ENCODE measurements at regions not wholly inside any gene's neighbourhood (a gene's known extent, or its start where the extent isn't known, plus 50 kb on each side); places are given as distances from the start of the nearest gene placed in this dataset.

GRCh38 chr5:116685931-116686330 lies 111.3 kb upstream of the SEMA6A start:
- DNase-seq (no peak), ATAC-seq (no peak)
- H3K4me3 Mint-ChIP-seq, result no peak overlapping the region
- no peaks in the 10 kb centered on the region for H3K36me3 Mint-ChIP-seq (ENCODE audit: low read depth)
- no peak overlapping the region for H3K27ac Mint-ChIP-seq
- H3K4me1 Mint-ChIP-seq, result no peaks in the 10 kb centered on the region
- H3K27me3 Mint-ChIP-seq, result peaks cover 34% of the 10 kb centered on the region
- no peaks in the 10 kb centered on the region for H3K9me3 ChIP-seq (ENCODE audit: control insufficient read depth, low read length, poor library complexity, severe bottlenecking)

- DNase-seq (no peak), ATAC-seq (no peak)
- H3K9me3 ChIP-seq (ENCODE audit: control insufficient read depth, low read length, poor library complexity, severe bottlenecking), result no peaks in the 10 kb centered on the region
- H3K27me3 Mint-ChIP-seq, result peaks cover 36% of the 10 kb centered on the region
- no peak overlapping the region for H3K4me3 Mint-ChIP-seq
- H3K27ac Mint-ChIP-seq, result no peak overlapping the region
- H3K4me1 Mint-ChIP-seq, result no peaks in the 10 kb centered on the region
- H3K36me3 Mint-ChIP-seq (ENCODE audit: low read depth), result no peaks in the 10 kb centered on the region
These were observed 110.4 kb upstream of the SEMA6A start for GRCh38 chr5:116685069-116685468.

GRCh38 chr5:116681334-116682013 lies 106.9 kb upstream of the SEMA6A start:
- no peak overlapping the region for H3K4me3 Mint-ChIP-seq
- DNase-seq, result no peak
- no peaks in the 10 kb centered on the region for H3K9me3 ChIP-seq (ENCODE audit: control insufficient read depth, low read length, poor library complexity, severe bottlenecking)
- peaks cover 31% of the 10 kb centered on the region for H3K27me3 Mint-ChIP-seq
- no peak overlapping the region for H3K27ac Mint-ChIP-seq
- peak; percentile 23 for ATAC-seq
- no peaks in the 10 kb centered on the region for H3K36me3 Mint-ChIP-seq (ENCODE audit: low read depth)
- H3K4me1 Mint-ChIP-seq, result no peaks in the 10 kb centered on the region

- ATAC-seq, result no peak
These were observed 100.9 kb upstream of the SEMA6A start for GRCh38 chr5:116675626-116675910.

GRCh38 chr5:116674881-116675625 lies 100.4 kb upstream of the SEMA6A start:
- H3K4me3 Mint-ChIP-seq, result no peak overlapping the region
- H3K27me3 Mint-ChIP-seq, result peaks cover 26% of the 10 kb centered on the region
- no peak overlapping the region for H3K27ac Mint-ChIP-seq
- no peaks in the 10 kb centered on the region for H3K9me3 ChIP-seq (ENCODE audit: control insufficient read depth, low read length, poor library complexity, severe bottlenecking)
- no peaks in the 10 kb centered on the region for H3K4me1 Mint-ChIP-seq
- DNase-seq (no peak), ATAC-seq (no peak)
- no peaks in the 10 kb centered on the region for H3K36me3 Mint-ChIP-seq (ENCODE audit: low read depth)

More at GRCh38 chr5:116675626-116675910, 100.9 kb upstream of the SEMA6A start:
- Mint-ChIP-seq H3K27me3 (peaks cover 22% of the 10 kb centered on the region), H3K4me1 (no peaks in the 10 kb centered on the region), H3K4me3 (no peak overlapping the region), H3K27ac (no peak overlapping the region), H3K36me3 (ENCODE audit: low read depth) (no peaks in the 10 kb centered on the region)
- no peak for DNase-seq
- H3K9me3 ChIP-seq (ENCODE audit: control insufficient read depth, low read length, poor library complexity, severe bottlenecking), result no peaks in the 10 kb centered on the region

- ATAC-seq (no peak), DNase-seq (no peak)
- Mint-ChIP-seq H3K4me3 (no peak overlapping the region), H3K4me1 (no peaks in the 10 kb centered on the region), H3K27me3 (peaks cover 26% of the 10 kb centered on the region), H3K36me3 (ENCODE audit: low read depth) (no peaks in the 10 kb centered on the region), H3K27ac (no peak overlapping the region)
- no peaks in the 10 kb centered on the region for H3K9me3 ChIP-seq (ENCODE audit: control insufficient read depth, low read length, poor library complexity, severe bottlenecking)
These were observed 98.8 kb upstream of the SEMA6A start for GRCh38 chr5:116673453-116673852.

- Mint-ChIP-seq H3K27me3 (peaks cover 26% of the 10 kb centered on the region), H3K4me3 (no peak overlapping the region), H3K36me3 (ENCODE audit: low read depth) (no peaks in the 10 kb centered on the region), H3K4me1 (no peaks in the 10 kb centered on the region), H3K27ac (no peak overlapping the region)
- no peaks in the 10 kb centered on the region for H3K9me3 ChIP-seq (ENCODE audit: control insufficient read depth, low read length, poor library complexity, severe bottlenecking)
- no peak for ATAC-seq
- no peak for DNase-seq
These were observed 97.6 kb upstream of the SEMA6A start for GRCh38 chr5:116672203-116672602.

GRCh38 chr5:116671211-116671736 lies 96.7 kb upstream of the SEMA6A start:
- no peak overlapping the region for H3K4me3 Mint-ChIP-seq
- H3K9me3 ChIP-seq (ENCODE audit: control insufficient read depth, low read length, poor library complexity, severe bottlenecking), result no peaks in the 10 kb centered on the region
- ATAC-seq (no peak), DNase-seq (no peak)
- H3K27ac Mint-ChIP-seq, result no peak overlapping the region
- no peaks in the 10 kb centered on the region for H3K4me1 Mint-ChIP-seq
- peaks cover 26% of the 10 kb centered on the region for H3K27me3 Mint-ChIP-seq
- H3K36me3 Mint-ChIP-seq (ENCODE audit: low read depth), result no peaks in the 10 kb centered on the region

GRCh38 chr5:116669261-116670031 lies 94.8 kb upstream of the SEMA6A start:
- Mint-ChIP-seq H3K36me3 (ENCODE audit: low read depth) (no peaks in the 10 kb centered on the region), H3K4me1 (no peaks in the 10 kb centered on the region), H3K4me3 (no peak overlapping the region), H3K27ac (no peak overlapping the region), H3K27me3 (peaks cover 18% of the 10 kb centered on the region)
- DNase-seq (no peak), ATAC-seq (no peak)
- no peaks in the 10 kb centered on the region for H3K9me3 ChIP-seq (ENCODE audit: control insufficient read depth, low read length, poor library complexity, severe bottlenecking)

GRCh38 chr5:116668390-116668789 lies 93.8 kb upstream of the SEMA6A start:
- no peaks in the 10 kb centered on the region for H3K4me1 Mint-ChIP-seq
- DNase-seq, result no peak
- no peak for ATAC-seq
- H3K36me3 Mint-ChIP-seq (ENCODE audit: low read depth), result no peaks in the 10 kb centered on the region
- no peak overlapping the region for H3K4me3 Mint-ChIP-seq
- H3K27ac Mint-ChIP-seq, result no peak overlapping the region
- H3K27me3 Mint-ChIP-seq, result peaks cover 12% of the 10 kb centered on the region
- H3K9me3 ChIP-seq (ENCODE audit: control insufficient read depth, low read length, poor library complexity, severe bottlenecking), result no peaks in the 10 kb centered on the region

GRCh38 chr5:116666901-116667300 lies 92.3 kb upstream of the SEMA6A start:
- no peaks in the 10 kb centered on the region for H3K4me1 Mint-ChIP-seq
- peaks cover 10% of the 10 kb centered on the region for H3K27me3 Mint-ChIP-seq
- DNase-seq, result no peak
- no peak overlapping the region for H3K4me3 Mint-ChIP-seq
- no peak for ATAC-seq
- H3K9me3 ChIP-seq (ENCODE audit: control insufficient read depth, low read length, poor library complexity, severe bottlenecking), result no peaks in the 10 kb centered on the region
- H3K36me3 Mint-ChIP-seq (ENCODE audit: low read depth), result no peaks in the 10 kb centered on the region
- H3K27ac Mint-ChIP-seq, result no peak overlapping the region

GRCh38 chr5:116664988-116665387 lies 90.4 kb upstream of the SEMA6A start:
- no peaks in the 10 kb centered on the region for H3K27me3 Mint-ChIP-seq
- DNase-seq (no peak), ATAC-seq (no peak)
- no peaks in the 10 kb centered on the region for H3K36me3 Mint-ChIP-seq (ENCODE audit: low read depth)
- no peaks in the 10 kb centered on the region for H3K9me3 ChIP-seq (ENCODE audit: control insufficient read depth, low read length, poor library complexity, severe bottlenecking)
- H3K4me1 Mint-ChIP-seq, result no peaks in the 10 kb centered on the region
- no peak overlapping the region for H3K27ac Mint-ChIP-seq
- no peak overlapping the region for H3K4me3 Mint-ChIP-seq

- no peak overlapping the region for H3K27ac Mint-ChIP-seq
- no peaks in the 10 kb centered on the region for H3K4me1 Mint-ChIP-seq
- peaks cover under 1% of the 10 kb centered on the region for H3K27me3 Mint-ChIP-seq
- no peaks in the 10 kb centered on the region for H3K36me3 Mint-ChIP-seq (ENCODE audit: low read depth)
- no peak for DNase-seq
- no peaks in the 10 kb centered on the region for H3K9me3 ChIP-seq (ENCODE audit: control insufficient read depth, low read length, poor library complexity, severe bottlenecking)
- no peak for ATAC-seq
- no peak overlapping the region for H3K4me3 Mint-ChIP-seq
These were observed 88.5 kb upstream of the SEMA6A start for GRCh38 chr5:116663081-116663480.

Data from T-helper 17 cell (primary cell).